LNCaP clone FGC (cell line): ENCODE measurements at regions not wholly inside any gene's neighbourhood (a gene's known extent, or its start where the extent isn't known, plus 50 kb on each side); places are given as distances from the start of the nearest gene placed in this dataset.
"Not testable (repeated sequence)": the region's sequence is repeated elsewhere in the genome, so short reads cannot be mapped to it uniquely, and the experiment has no call there.

Experiments used
- DNase-seq: peaks from one replicate; pipeline ENCODE4 v3.0.0-alpha.2; 2011; ENCODE audit warnings: low read depth
- H3K4me3 ChIP-seq: 2 replicates; pipeline ENCODE4 v1.5.1; 2011; ENCODE audit warnings: mild to moderate bottlenecking, low read depth, low read length, control low read depth
- TF ChIP-seq, protein P1 (sequence below): IDR thresholded peaks from 2 replicates; pipeline ENCODE4 v1.5.1; 2012; ENCODE audit warnings: mild to moderate bottlenecking; ENCODE audit not compliant: control insufficient read depth, insufficient read depth; ENCODE audit errors: extremely low read depth

DNA sequence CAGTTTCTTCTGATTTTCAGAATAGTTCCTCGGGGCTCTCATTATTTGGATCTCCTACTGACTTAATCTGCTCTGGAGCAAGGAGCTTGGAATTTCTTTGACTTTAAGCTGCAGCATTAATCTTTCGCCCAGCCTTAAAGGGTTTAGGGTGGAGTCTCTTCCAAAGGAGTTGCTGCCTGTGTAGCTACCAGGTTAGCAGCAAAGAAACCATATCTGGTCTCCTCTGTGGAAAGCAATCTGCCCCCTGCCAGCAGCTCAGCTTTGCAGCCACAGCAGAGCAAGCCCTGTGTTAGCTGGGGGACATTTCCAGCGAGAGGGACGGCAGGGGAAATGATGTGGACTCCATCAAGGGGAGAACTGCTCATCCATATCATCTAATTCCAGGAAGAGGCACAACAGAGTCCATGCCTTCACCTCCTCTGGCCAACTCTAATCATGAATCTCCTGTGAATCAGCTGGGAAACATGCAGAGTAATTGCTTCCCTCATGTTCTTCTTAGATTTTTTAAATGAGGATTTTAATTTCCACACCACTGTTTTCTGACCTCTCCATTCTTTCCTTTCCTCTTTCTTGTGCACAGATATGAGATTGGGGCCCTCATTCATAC lies 827.6 kb upstream of the CA10 start:
- no peak for DNase-seq
- TF ChIP-seq, protein P1, sequence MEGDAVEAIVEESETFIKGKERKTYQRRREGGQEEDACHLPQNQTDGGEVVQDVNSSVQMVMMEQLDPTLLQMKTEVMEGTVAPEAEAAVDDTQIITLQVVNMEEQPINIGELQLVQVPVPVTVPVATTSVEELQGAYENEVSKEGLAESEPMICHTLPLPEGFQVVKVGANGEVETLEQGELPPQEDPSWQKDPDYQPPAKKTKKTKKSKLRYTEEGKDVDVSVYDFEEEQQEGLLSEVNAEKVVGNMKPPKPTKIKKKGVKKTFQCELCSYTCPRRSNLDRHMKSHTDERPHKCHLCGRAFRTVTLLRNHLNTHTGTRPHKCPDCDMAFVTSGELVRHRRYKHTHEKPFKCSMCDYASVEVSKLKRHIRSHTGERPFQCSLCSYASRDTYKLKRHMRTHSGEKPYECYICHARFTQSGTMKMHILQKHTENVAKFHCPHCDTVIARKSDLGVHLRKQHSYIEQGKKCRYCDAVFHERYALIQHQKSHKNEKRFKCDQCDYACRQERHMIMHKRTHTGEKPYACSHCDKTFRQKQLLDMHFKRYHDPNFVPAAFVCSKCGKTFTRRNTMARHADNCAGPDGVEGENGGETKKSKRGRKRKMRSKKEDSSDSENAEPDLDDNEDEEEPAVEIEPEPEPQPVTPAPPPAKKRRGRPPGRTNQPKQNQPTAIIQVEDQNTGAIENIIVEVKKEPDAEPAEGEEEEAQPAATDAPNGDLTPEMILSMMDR, result no peak
- no peak overlapping the region for H3K4me3 ChIP-seq

DNA sequence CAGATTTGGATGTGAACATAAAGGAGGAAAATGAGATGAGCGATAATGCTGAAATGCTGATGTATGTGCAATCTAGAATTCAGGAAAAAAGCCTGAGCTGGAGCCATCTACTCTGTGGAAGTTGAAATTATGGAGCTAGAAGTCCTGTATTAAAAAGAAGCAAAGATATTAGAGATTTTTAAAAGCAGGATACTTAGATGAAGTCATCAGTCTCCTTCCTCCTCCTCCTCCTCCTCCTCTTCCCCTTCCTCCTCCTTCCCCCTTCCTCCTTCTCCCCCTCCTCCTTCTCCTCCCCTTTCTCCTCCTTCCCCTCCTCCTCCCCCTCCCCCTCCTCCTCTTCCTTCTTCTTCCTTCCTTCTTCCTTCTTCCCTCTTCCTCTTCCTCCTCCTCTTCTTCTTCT lies 823.8 kb upstream of the CA10 start:
- TF ChIP-seq, protein P1, result no peak
- H3K4me3 ChIP-seq, result no peak overlapping the region
- no peak for DNase-seq

DNA sequence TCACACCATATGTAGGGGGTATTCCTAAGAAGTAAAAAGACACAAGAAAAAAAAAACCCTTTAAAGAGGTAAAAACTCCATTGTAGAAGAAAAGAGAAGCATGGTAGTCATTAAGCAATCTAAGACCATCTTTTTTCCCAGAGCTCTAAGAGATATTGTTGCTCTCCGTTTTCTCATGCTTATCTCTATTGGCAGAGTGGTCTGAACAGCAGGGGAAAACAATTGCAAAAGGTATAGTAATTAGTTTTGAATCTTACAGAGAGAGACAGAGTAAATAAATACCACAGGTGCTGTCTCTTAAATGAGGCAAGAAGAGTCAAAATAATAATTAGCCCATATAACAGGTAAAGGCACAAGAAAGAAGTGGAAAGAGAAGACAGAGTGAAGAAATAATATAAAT lies 821.4 kb upstream of the CA10 start:
- TF ChIP-seq, protein P1, result no peak
- H3K4me3 ChIP-seq, result no peak overlapping the region
- DNase-seq, result no peak

DNA sequence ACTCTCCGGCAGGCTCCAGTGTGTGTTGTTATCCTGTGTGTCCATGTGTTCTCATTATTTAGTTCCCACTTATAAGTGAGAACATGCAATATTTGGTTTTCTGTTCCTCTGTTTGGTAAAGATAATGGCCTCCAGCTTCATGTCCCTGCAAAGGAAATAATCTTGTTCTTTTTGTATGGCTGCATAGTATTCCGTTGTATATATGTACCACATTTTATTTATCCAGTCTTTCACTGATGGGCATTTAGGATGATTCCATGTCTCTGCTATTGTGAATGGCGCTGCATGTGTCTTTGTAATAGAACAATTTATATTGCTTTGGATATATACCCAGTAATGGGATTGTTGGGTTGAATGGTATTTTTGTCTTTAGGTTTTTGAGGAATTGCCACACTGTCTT lies 807.3 kb upstream of the CA10 start:
- H3K4me3 ChIP-seq, result no peak overlapping the region
- DNase-seq, result no peak
- TF ChIP-seq, protein P1, result no peak

DNA sequence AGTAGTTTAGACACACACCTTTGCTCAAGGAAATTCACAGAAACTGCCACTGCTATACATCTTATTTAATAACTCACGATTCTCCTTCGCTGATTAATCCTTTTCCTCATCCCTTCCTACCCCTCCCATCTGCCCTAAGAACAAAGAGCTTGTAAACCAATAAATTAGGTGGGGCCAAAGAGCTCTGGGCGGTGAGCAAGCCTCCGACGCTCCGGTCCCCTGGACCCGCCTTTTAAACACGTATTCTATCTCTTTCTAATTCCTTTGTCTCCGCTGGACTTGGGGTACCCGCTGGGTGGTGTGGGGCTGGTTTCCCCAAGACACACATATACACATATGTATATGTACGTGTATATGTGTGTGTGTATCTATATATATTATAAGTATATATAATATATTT lies 803.2 kb upstream of the CA10 start:
- DNase-seq, result not testable (repeated sequence)

DNA sequence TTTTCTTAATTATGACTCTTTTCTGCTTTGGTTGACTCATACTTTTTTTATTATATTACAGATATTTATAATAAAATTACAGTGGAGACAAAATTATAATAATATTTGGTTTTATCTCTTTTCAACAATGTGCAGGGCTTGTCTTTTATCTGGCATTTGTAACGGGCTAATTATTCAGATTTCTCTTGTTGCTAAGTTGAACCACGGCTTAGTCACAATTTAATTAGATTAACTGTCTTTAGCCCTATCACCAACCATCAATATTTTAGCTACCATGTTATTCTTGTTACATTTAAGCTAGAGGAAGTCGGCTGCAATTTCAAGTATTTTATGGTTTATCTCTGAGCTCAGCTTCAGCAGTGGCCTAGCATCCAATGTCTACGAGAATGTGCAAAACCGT lies 798.9 kb upstream of the CA10 start:
- TF ChIP-seq, protein P1, result no peak
- no peak for DNase-seq
- no peak overlapping the region for H3K4me3 ChIP-seq

More for the DNA sequence above, 803.2 kb upstream of the CA10 start:
- not testable (repeated sequence) for H3K4me3 ChIP-seq

DNA sequence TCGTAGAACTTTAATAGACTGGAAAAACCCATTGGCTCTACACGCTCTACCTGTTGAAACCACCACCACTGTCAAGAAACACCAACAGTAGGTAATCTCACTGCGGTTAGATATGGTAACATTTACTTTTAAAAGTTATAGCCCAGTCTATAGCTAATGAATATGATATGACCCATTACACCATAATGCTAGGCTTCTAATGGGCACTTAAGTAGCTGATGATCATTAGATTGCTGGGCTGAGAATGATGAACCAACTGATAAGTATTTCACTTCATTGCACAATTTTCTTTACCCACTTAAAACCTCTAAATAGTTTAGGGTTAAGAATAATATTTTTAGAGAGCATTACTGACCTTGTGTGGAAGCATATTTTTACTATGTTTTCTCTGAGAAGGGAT lies 788.9 kb upstream of the CA10 start:
- TF ChIP-seq, protein P1, result no peak
- DNase-seq, result no peak
- no peak overlapping the region for H3K4me3 ChIP-seq
